ENCODE measurements at regions not wholly inside any gene's neighbourhood (a gene's known extent, or its start where the extent isn't known, plus 50 kb on each side); places are given as distances from the start of the nearest gene placed in this dataset.
A peak's percentile ranks its signal among the peaks of the same experiment; 100 is the strongest.

DNA sequence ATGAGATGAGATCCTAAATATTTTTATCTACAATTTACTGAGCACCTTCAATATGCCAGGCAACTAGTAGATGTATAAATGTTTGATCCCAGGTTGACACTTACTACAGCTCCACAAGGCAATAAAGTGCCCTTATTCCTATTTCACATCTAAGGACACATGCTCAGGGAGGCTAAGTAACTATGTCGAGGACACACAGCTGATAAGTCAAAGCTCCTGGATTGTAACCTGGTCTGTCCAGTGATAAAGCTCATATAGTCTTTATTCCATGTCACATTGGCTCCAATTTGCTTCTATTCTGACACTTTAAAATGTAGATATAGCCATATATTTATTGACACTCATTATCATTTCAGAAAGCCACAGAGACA, 93.8 kb upstream of the BMAL1 start:
- no peak overlapping the region for H3K4ac ChIP-seq (ENCODE audit: low read depth in 1 of 2, low read length in 2 of 2)
- H3K18ac ChIP-seq (ENCODE audit: low read depth in 1 of 2, low read length in 2 of 2) = no peak overlapping the region
- H3K14ac ChIP-seq (ENCODE audit: low read length in 2 of 2) = no peak overlapping the region
- no peak overlapping the region for H2BK15ac ChIP-seq (ENCODE audit: low read depth, poor library complexity, severe bottlenecking)
- peak overlapping the region; percentile 71 for H3K9ac ChIP-seq (ENCODE audit: low read length)
- no peak overlapping the region for H4K91ac ChIP-seq (ENCODE audit: low read length)
- H3K4me1 ChIP-seq (ENCODE audit: control insufficient read depth, insufficient read depth, low read depth, low read length) = no peaks in the 10 kb centered on the region
- H3K36me3 ChIP-seq (ENCODE audit: control insufficient read depth in 1 of 2, insufficient read depth in 2 of 2, low read depth in 1 of 2, low read length in 2 of 2) = no peaks in the 10 kb centered on the region
- no peak overlapping the region for H2AFZ ChIP-seq (ENCODE audit: low read depth, low read length)
- H2BK12ac ChIP-seq (ENCODE audit: low read length in 2 of 2) = no peak overlapping the region
- DNase-seq = no peak
- WGBS = 100% methylated on average over 1 of the region's 1 CpG
- H3K4me3 ChIP-seq (ENCODE audit: insufficient read depth in 1 of 2, low read depth in 1 of 2, low read length in 2 of 2) = no peak overlapping the region
- no peaks in the 10 kb centered on the region for H3K79me1 ChIP-seq (replicated peaks; ENCODE audit: low read length, poor library complexity, severe bottlenecking)
- H2BK120ac ChIP-seq (ENCODE audit: low read depth, low read length) = no peak overlapping the region
- H4K8ac ChIP-seq (ENCODE audit: low read length) = no peak overlapping the region
- H3K23ac ChIP-seq (ENCODE audit: low read length in 2 of 2) = no peak overlapping the region
- H3K27me3 ChIP-seq (ENCODE audit: control insufficient read depth in 1 of 2, insufficient read depth in 1 of 2, low read length in 2 of 2) = no peaks in the 10 kb centered on the region
- H3K27ac ChIP-seq (ENCODE audit: low read length, poor library complexity, severe bottlenecking) = no peak overlapping the region
- H2AK5ac ChIP-seq (ENCODE audit: low read length, severe bottlenecking) = no peak overlapping the region
- H2BK5ac ChIP-seq (ENCODE audit: low read depth, low read length, poor library complexity, severe bottlenecking) = no peak overlapping the region
- H3K9me3 ChIP-seq (ENCODE audit: control insufficient read depth, low read length) = peaks cover 29% of the 10 kb centered on the region
- no peak overlapping the region for H3K4me2 ChIP-seq (ENCODE audit: low read length, poor library complexity, severe bottlenecking)

DNA sequence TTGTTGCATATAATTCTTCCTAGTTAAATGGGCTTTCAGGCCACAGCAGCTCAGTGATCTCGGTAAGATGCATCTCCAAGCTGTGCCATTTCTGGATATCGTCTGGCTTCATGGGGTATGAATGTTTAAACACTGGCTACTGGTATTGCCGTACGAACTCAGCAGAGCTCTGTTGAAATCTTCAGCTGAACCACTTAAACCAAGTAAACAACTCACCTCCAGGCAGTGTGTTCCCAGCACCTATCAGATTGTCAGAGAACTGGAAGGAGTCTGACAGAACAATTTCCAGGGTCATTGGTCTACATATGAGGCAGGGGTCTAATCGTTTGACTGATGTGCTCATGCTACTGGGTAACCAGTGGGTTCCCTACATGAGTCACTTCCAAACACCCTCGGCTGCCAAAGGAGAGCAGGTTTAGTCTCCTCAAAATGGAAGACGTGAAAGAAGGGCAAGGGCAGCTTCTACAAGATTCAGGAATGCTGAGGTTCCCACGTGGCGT, 93.2 kb upstream of the BMAL1 start:
- H3K14ac ChIP-seq (ENCODE audit: low read length in 2 of 2) = peak overlapping the region in 1 of 2 experiments; percentile 47
- H2BK5ac ChIP-seq (ENCODE audit: low read depth, low read length, poor library complexity, severe bottlenecking) = no peak overlapping the region
- H2BK12ac ChIP-seq (ENCODE audit: low read length in 2 of 2) = no peak overlapping the region
- no peak overlapping the region for H3K4me3 ChIP-seq (ENCODE audit: insufficient read depth in 1 of 2, low read depth in 1 of 2, low read length in 2 of 2)
- H4K8ac ChIP-seq (ENCODE audit: low read length) = no peak overlapping the region
- H3K23ac ChIP-seq (ENCODE audit: low read length in 2 of 2) = no peak overlapping the region
- no peak overlapping the region for H2AK5ac ChIP-seq (ENCODE audit: low read length, severe bottlenecking)
- no peak overlapping the region for H2AFZ ChIP-seq (ENCODE audit: low read depth, low read length)
- H3K4me1 ChIP-seq (ENCODE audit: control insufficient read depth, insufficient read depth, low read depth, low read length) = no peaks in the 10 kb centered on the region
- H3K9ac ChIP-seq (ENCODE audit: low read length) = no peak overlapping the region
- no peak overlapping the region for H2BK120ac ChIP-seq (ENCODE audit: low read depth, low read length)
- H3K36me3 ChIP-seq (ENCODE audit: control insufficient read depth in 1 of 2, insufficient read depth in 2 of 2, low read depth in 1 of 2, low read length in 2 of 2) = no peaks in the 10 kb centered on the region
- H3K4me2 ChIP-seq (ENCODE audit: low read length, poor library complexity, severe bottlenecking) = no peak overlapping the region
- H3K27me3 ChIP-seq (ENCODE audit: control insufficient read depth in 1 of 2, insufficient read depth in 1 of 2, low read length in 2 of 2) = no peaks in the 10 kb centered on the region
- no peak overlapping the region for H3K18ac ChIP-seq (ENCODE audit: low read depth in 1 of 2, low read length in 2 of 2)
- no peak for DNase-seq
- H4K91ac ChIP-seq (ENCODE audit: low read length) = no peak overlapping the region
- no peak overlapping the region for H3K4ac ChIP-seq (ENCODE audit: low read depth in 1 of 2, low read length in 2 of 2)
- WGBS = 79% methylated on average over 9 of the region's 9 CpGs
- H3K9me3 ChIP-seq (ENCODE audit: control insufficient read depth, low read length) = peaks cover 29% of the 10 kb centered on the region
- H3K79me1 ChIP-seq (replicated peaks; ENCODE audit: low read length, poor library complexity, severe bottlenecking) = no peaks in the 10 kb centered on the region
- no peak overlapping the region for H2BK15ac ChIP-seq (ENCODE audit: low read depth, poor library complexity, severe bottlenecking)
- H3K27ac ChIP-seq (ENCODE audit: low read length, poor library complexity, severe bottlenecking) = no peak overlapping the region

DNA sequence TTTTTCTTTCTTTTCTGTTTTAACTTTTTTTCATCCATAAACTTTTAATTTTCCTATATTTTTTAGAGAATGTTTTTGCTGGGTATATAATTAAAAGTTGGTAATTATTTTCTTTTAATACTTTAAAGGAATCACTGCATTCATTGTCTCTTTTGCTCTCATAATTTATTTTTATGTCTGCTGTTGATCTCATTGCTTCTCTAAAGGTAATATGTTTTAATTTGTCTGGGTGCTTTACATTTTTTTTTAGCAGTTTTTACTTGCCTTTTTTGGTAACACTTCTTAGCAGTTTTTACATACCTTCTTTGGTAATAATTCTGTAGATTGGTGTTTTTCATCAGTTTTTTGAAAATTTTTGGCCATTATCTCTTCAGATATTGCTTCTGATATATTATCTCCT, 89.4 kb upstream of the BMAL1 start:
- no peak overlapping the region for H3K14ac ChIP-seq (ENCODE audit: low read length in 2 of 2)
- H3K27ac ChIP-seq (ENCODE audit: low read length, poor library complexity, severe bottlenecking) = no peak overlapping the region
- no peak overlapping the region for H2AK5ac ChIP-seq (ENCODE audit: low read length, severe bottlenecking)
- peaks cover 29% of the 10 kb centered on the region for H3K9me3 ChIP-seq (ENCODE audit: control insufficient read depth, low read length)
- no peak overlapping the region for H3K4me3 ChIP-seq (ENCODE audit: insufficient read depth in 1 of 2, low read depth in 1 of 2, low read length in 2 of 2)
- no peak overlapping the region for H3K23ac ChIP-seq (ENCODE audit: low read length in 2 of 2)
- no peaks in the 10 kb centered on the region for H3K79me1 ChIP-seq (replicated peaks; ENCODE audit: low read length, poor library complexity, severe bottlenecking)
- no peak for DNase-seq
- no peak overlapping the region for H2BK5ac ChIP-seq (ENCODE audit: low read depth, low read length, poor library complexity, severe bottlenecking)
- H4K8ac ChIP-seq (ENCODE audit: low read length) = no peak overlapping the region
- H3K18ac ChIP-seq (ENCODE audit: low read depth in 1 of 2, low read length in 2 of 2) = no peak overlapping the region
- H3K9ac ChIP-seq (ENCODE audit: low read length) = no peak overlapping the region
- no peak overlapping the region for H2BK15ac ChIP-seq (ENCODE audit: low read depth, poor library complexity, severe bottlenecking)
- no peak overlapping the region for H2BK120ac ChIP-seq (ENCODE audit: low read depth, low read length)
- no peaks in the 10 kb centered on the region for H3K36me3 ChIP-seq (ENCODE audit: control insufficient read depth in 1 of 2, insufficient read depth in 2 of 2, low read depth in 1 of 2, low read length in 2 of 2)
- H2BK12ac ChIP-seq (ENCODE audit: low read length in 2 of 2) = no peak overlapping the region
- H4K91ac ChIP-seq (ENCODE audit: low read length) = no peak overlapping the region
- H3K4me1 ChIP-seq (ENCODE audit: control insufficient read depth, insufficient read depth, low read depth, low read length) = no peaks in the 10 kb centered on the region
- H3K27me3 ChIP-seq (ENCODE audit: control insufficient read depth in 1 of 2, insufficient read depth in 1 of 2, low read length in 2 of 2) = no peaks in the 10 kb centered on the region
- H2AFZ ChIP-seq (ENCODE audit: low read depth, low read length) = no peak overlapping the region
- no peak overlapping the region for H3K4me2 ChIP-seq (ENCODE audit: low read length, poor library complexity, severe bottlenecking)
- no peak overlapping the region for H3K4ac ChIP-seq (ENCODE audit: low read depth in 1 of 2, low read length in 2 of 2)

DNA sequence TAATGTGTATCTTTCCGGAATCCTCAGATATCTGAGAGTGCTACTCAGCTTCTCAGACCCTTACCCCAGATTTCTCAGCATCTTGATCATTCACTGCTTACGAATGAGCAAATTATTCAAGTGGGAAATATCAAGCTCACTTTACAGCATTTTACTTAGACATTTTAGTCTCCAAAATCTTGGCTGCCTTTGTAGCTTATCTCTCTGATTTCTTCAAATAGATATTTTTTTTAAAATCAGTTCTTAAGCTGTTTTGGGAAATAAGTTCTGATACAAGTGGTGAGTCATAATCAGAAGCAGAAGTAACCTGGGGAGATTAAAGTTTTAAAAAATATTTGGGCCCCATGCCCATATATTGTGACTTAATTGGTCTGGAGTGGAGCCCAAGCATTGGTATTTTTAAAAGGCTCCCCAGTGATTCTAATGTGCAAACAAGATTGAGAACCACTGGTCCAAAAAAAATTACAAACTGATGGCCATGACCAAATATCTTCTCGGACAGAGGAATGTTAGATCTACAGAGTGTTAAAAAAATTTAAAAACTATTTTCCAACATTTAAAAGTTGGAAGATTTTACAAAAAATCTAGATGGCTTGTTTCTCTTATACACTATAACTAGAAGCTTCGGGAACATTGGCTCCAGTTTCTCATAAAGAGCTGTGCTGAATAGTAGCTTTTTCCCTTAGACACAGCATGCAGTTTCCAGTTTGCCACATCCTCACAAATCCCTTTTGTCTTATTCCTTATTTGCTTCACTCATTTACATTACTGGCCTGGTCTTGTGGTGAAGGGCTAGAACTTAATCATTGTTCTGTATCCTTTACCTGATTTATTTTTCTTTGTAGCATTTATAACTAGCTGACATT, 87.8 kb upstream of the BMAL1 start:
- Histone ChIP-seq H3K18ac (ENCODE audit: low read depth in 1 of 2, low read length in 2 of 2) (no peak overlapping the region), H2BK5ac (ENCODE audit: low read depth, low read length, poor library complexity, severe bottlenecking) (no peak overlapping the region), H3K27ac (ENCODE audit: low read length, poor library complexity, severe bottlenecking) (no peak overlapping the region), H3K4ac (ENCODE audit: low read depth in 1 of 2, low read length in 2 of 2) (no peak overlapping the region), H2AFZ (ENCODE audit: low read depth, low read length) (no peak overlapping the region), H2BK120ac (ENCODE audit: low read depth, low read length) (no peak overlapping the region), H3K79me1 (replicated peaks; ENCODE audit: low read length, poor library complexity, severe bottlenecking) (no peaks in the 10 kb centered on the region), H3K9me3 (ENCODE audit: control insufficient read depth, low read length) (peaks cover 29% of the 10 kb centered on the region), H2AK5ac (ENCODE audit: low read length, severe bottlenecking) (no peak overlapping the region), H4K8ac (ENCODE audit: low read length) (no peak overlapping the region), H2BK15ac (ENCODE audit: low read depth, poor library complexity, severe bottlenecking) (no peak overlapping the region), H4K91ac (ENCODE audit: low read length) (no peak overlapping the region), H3K14ac (ENCODE audit: low read length in 2 of 2) (no peak overlapping the region), H3K4me1 (ENCODE audit: control insufficient read depth, insufficient read depth, low read depth, low read length) (no peaks in the 10 kb centered on the region), H3K4me3 (ENCODE audit: insufficient read depth in 1 of 2, low read depth in 1 of 2, low read length in 2 of 2) (peak overlapping the region in 1 of 2 experiments; percentile 19), H3K27me3 (ENCODE audit: control insufficient read depth in 1 of 2, insufficient read depth in 1 of 2, low read length in 2 of 2) (no peaks in the 10 kb centered on the region), H3K23ac (ENCODE audit: low read length in 2 of 2) (no peak overlapping the region), H3K4me2 (ENCODE audit: low read length, poor library complexity, severe bottlenecking) (no peak overlapping the region), H3K9ac (ENCODE audit: low read length) (peak overlapping the region; percentile 48), H2BK12ac (ENCODE audit: low read length in 2 of 2) (no peak overlapping the region), H3K36me3 (ENCODE audit: control insufficient read depth in 1 of 2, insufficient read depth in 2 of 2, low read depth in 1 of 2, low read length in 2 of 2) (no peaks in the 10 kb centered on the region)
- 65% methylated on average over 3 of the region's 4 CpGs for WGBS
- no peak for DNase-seq
